ENCODE measurements at regions not wholly inside any gene's neighbourhood (a gene's known extent, or its start where the extent isn't known, plus 50 kb on each side); places are given as distances from the start of the nearest gene placed in this dataset.

DNA sequence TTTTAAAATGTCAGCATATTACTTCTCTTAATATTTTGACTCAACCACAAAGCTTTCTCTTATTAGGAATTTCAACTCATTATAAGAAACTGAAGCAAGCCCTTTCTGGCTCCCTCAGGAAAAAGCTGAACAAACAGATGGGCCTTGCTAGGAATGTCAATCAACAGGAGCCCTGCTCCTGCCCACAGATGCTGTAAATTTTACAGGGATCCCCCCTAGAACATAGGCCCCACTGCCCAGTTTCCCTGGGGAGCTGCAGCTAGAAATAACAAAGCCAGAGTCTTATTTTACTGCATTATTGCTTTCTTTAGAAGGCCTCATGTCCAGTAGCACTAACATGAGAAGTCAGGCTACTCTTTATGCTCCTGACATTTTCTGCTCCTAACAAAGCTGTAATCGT lies 103.8 kb downstream of the PCSK1 start:
- no peak for DNase-seq
- TF ChIP-seq, protein P1, sequence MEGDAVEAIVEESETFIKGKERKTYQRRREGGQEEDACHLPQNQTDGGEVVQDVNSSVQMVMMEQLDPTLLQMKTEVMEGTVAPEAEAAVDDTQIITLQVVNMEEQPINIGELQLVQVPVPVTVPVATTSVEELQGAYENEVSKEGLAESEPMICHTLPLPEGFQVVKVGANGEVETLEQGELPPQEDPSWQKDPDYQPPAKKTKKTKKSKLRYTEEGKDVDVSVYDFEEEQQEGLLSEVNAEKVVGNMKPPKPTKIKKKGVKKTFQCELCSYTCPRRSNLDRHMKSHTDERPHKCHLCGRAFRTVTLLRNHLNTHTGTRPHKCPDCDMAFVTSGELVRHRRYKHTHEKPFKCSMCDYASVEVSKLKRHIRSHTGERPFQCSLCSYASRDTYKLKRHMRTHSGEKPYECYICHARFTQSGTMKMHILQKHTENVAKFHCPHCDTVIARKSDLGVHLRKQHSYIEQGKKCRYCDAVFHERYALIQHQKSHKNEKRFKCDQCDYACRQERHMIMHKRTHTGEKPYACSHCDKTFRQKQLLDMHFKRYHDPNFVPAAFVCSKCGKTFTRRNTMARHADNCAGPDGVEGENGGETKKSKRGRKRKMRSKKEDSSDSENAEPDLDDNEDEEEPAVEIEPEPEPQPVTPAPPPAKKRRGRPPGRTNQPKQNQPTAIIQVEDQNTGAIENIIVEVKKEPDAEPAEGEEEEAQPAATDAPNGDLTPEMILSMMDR (IDR thresholded peaks at IDR 0.05) = no peak
- no peak for TF ChIP-seq POLR2A (IDR thresholded peaks at IDR 0.05)
- 94 to 97% methylated on average over 1 of the region's 1 CpG for WGBS, 2 donors
- no peaks in the 10 kb centered on the region for H3K36me3 ChIP-seq
- H3K4me3 ChIP-seq (replicated peaks in 1 of 3) = no peak overlapping the region
- H3K27me3 ChIP-seq = no peaks in the 10 kb centered on the region
- intact Hi-C loops (cut with DNase I) = no loop called here
- H3K27ac ChIP-seq = no peak overlapping the region
- H3K4me1 ChIP-seq = peaks cover 0 to 18% of the 10 kb centered on the region in 2 donors
- no peaks in the 10 kb centered on the region for H3K9me3 ChIP-seq

DNA sequence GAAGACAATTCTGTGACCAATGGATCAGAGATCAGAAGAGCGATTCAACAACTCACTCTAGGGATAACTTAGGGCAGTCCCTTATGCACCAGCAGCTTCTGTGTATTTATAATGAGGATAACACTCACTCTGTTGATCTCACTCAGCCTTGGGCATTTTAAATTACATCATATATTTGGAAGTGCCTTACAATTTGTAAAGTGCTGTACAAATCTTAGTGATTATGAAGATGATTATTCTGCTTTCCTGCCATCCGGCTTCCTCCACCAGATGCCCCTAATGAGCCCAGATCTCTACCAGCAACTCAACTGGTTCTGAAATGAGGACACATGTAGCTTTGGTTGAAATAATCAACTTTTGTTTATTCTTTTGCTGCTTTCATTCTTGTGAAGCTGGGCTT lies 105.3 kb downstream of the PCSK1 start:
- no peaks in the 10 kb centered on the region for H3K27me3 ChIP-seq
- peaks cover 0 to 4% of the 10 kb centered on the region in 2 donors for H3K4me1 ChIP-seq
- intact Hi-C loops (cut with DNase I) = no loop called here
- H3K27ac ChIP-seq = no peak overlapping the region
- H3K9me3 ChIP-seq = no peaks in the 10 kb centered on the region
- WGBS, 2 donors = 90% methylated on average over 2 of the region's 2 CpGs
- H3K4me3 ChIP-seq (replicated peaks in 1 of 3) = no peak overlapping the region
- no peak for DNase-seq
- no peaks in the 10 kb centered on the region for H3K36me3 ChIP-seq
- TF ChIP-seq POLR2A (IDR thresholded peaks at IDR 0.05) = no peak
- TF ChIP-seq, protein P1 (IDR thresholded peaks at IDR 0.05) = no peak

DNA sequence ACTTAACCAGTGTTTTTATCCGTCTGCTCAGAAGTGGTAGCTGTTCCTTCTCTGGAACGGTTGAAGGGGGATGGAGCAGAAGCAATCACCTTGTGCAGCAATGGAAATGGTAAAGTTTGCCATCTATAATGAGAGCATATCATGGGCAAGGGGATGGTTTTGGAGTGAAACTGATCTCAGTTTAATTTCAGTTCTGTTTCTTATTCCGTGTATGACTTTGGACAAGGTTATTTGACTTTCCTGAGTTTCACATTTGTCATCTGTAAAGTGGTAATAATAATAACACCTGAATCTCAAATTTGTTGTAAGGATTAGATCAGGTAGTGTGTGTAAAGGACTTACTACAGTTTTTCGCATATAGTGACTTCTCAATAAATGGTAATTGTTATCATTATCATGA lies 106.1 kb downstream of the PCSK1 start:
- no peaks in the 10 kb centered on the region for H3K27me3 ChIP-seq
- H3K36me3 ChIP-seq = no peaks in the 10 kb centered on the region
- no peak overlapping the region for H3K27ac ChIP-seq
- TF ChIP-seq, protein P1 (IDR thresholded peaks at IDR 0.05) = no peak
- TF ChIP-seq POLR2A (IDR thresholded peaks at IDR 0.05) = no peak
- WGBS, 2 donors = 91 to 93% methylated on average over 4 of the region's 4 CpGs
- H3K4me1 ChIP-seq = no peaks in the 10 kb centered on the region
- no peak overlapping the region for H3K4me3 ChIP-seq (replicated peaks in 1 of 3)
- no peak for DNase-seq
- intact Hi-C loops (cut with DNase I) = no loop called here
- no peaks in the 10 kb centered on the region for H3K9me3 ChIP-seq

DNA sequence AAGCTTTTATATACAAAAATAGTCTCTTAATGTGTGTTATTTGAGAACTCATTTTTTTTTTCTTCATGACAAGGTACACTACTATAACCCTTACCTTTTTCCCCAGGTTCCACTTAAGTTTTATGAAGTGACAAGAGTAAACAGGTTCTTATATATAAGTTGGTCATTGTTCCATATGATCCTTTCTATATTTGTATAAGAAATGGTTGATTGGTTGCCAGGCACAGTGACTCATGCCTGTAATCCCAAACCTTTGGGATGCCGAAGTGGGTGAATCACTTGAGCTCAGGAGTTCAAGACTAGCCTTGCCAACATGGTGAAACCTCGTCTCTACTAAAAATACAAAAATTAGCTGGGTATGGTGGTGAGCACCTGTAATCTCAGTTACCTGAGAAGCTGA lies 108.3 kb downstream of the PCSK1 start:
- no peak overlapping the region for H3K4me3 ChIP-seq (replicated peaks in 1 of 3)
- no peak overlapping the region for H3K27ac ChIP-seq
- H3K36me3 ChIP-seq = no peaks in the 10 kb centered on the region
- no peaks in the 10 kb centered on the region for H3K27me3 ChIP-seq
- 95 to 97% methylated on average over 2 of the region's 2 CpGs for WGBS, 2 donors
- DNase-seq = no peak
- H3K9me3 ChIP-seq = no peaks in the 10 kb centered on the region
- H3K4me1 ChIP-seq = no peaks in the 10 kb centered on the region
- TF ChIP-seq, protein P1 (IDR thresholded peaks at IDR 0.05) = no peak
- no peak for TF ChIP-seq POLR2A (IDR thresholded peaks at IDR 0.05)
- intact Hi-C loops (cut with DNase I) = no loop called here

DNA sequence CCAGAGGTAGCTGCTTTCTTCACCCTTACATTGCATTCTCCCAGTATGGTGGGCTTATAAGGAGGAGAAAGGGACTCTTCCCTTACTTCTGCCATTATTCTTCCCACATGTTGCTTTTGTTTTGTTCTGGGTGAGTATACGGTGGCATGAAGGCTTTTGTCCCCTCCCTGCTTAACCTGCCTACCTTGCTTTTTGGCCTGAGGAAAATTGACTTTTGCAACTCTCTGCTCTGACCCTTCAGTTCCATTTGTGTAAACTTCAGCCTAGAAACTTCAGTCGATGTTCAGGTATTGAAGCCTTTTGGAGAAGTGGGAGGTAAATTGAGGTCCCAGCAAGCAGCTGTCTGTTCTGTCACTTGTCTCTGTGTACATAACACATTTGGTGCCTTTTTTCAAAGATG lies 110.2 kb downstream of the PCSK1 start:
- H3K4me1 ChIP-seq = no peaks in the 10 kb centered on the region
- WGBS, 2 donors = 45 to 57% methylated on average over 2 of the region's 2 CpGs

More for the DNA sequence above, 110.2 kb downstream of the PCSK1 start:
- DNase-seq = no peak
- Histone ChIP-seq H3K9me3 (no peaks in the 10 kb centered on the region), H3K27me3 (no peaks in the 10 kb centered on the region), H3K36me3 (no peaks in the 10 kb centered on the region), H3K27ac (no peak overlapping the region), H3K4me3 (replicated peaks in 1 of 3) (no peak overlapping the region)
- TF ChIP-seq, protein P1 (IDR thresholded peaks at IDR 0.05) = no peak
- no peak for TF ChIP-seq POLR2A (IDR thresholded peaks at IDR 0.05)
- intact Hi-C loops (cut with DNase I) = no loop called here
